Chondrocyte (in vitro differentiated cells): ENCODE measurements at regions not wholly inside any gene's neighbourhood (a gene's known extent, or its start where the extent isn't known, plus 50 kb on each side); places are given as distances from the start of the nearest gene placed in this dataset.

ENCODE experiments used
- DNase-seq: peaks from one replicate; pipeline ENCODE4 v3.0.0; 2021; ENCODE audit warnings: mixed read lengths, low spot score
- H3K27ac Mint-ChIP-seq: one replicate; pipeline ENCODE4 v1.8.0; 2021; ENCODE audit warnings: mild to moderate bottlenecking, moderate library complexity, mixed read lengths; ENCODE audit not compliant: unreplicated experiment
- H3K27me3 Mint-ChIP-seq: 2 replicates; pipeline ENCODE4 v1.8.0; 2021; ENCODE audit warnings: low read depth, mixed read lengths
- H3K36me3 Mint-ChIP-seq: 2 replicates; pipeline ENCODE4 v1.8.0; 2021; ENCODE audit warnings: low read depth, mixed read lengths
- H3K4me1 Mint-ChIP-seq: 2 replicates; pipeline ENCODE4 v1.8.0; 2021; ENCODE audit warnings: low read depth, mild to moderate bottlenecking, mixed read lengths
- H3K4me3 Mint-ChIP-seq: one replicate; pipeline ENCODE4 v1.8.0; 2021; ENCODE audit warnings: mild to moderate bottlenecking, moderate library complexity, mixed read lengths; ENCODE audit not compliant: unreplicated experiment
- H3K9me3 Mint-ChIP-seq: 2 replicates; pipeline ENCODE4 v1.8.0; 2021; ENCODE audit warnings: low read depth, mixed read lengths
- CTCF ChIP-seq: fragments of 200-600 bp; sonication (generic); IDR thresholded peaks from 2 replicates; pipeline ENCODE4 v1.5.0; 2021; ENCODE audit warnings: antibody characterized with exemption, mild to moderate bottlenecking, moderate library complexity

GRCh38 chr3:161644891-161645635 lies 148.5 kb downstream of the OTOL1 start:
- DNase-seq, result no peak
- Mint-ChIP-seq H3K27ac (no peak overlapping the region), H3K4me1 (no peaks in the 10 kb centered on the region), H3K36me3 (no peaks in the 10 kb centered on the region), H3K4me3 (no peak overlapping the region), H3K27me3 (peaks cover 18% of the 10 kb centered on the region), H3K9me3 (peaks cover 5% of the 10 kb centered on the region)
- no peak for TF ChIP-seq CTCF

GRCh38 chr3:161647936-161648470 lies 151.4 kb downstream of the OTOL1 start:
- Mint-ChIP-seq H3K9me3 (peaks cover 5% of the 10 kb centered on the region), H3K4me3 (no peak overlapping the region), H3K36me3 (no peaks in the 10 kb centered on the region), H3K27me3 (peaks cover 5% of the 10 kb centered on the region), H3K27ac (no peak overlapping the region), H3K4me1 (no peaks in the 10 kb centered on the region)
- DNase-seq, result no peak
- TF ChIP-seq CTCF, result no peak

GRCh38 chr3:161649900-161650484 lies 153.4 kb downstream of the OTOL1 start:
- Mint-ChIP-seq H3K9me3 (peaks cover 5% of the 10 kb centered on the region), H3K27me3 (peaks cover 12% of the 10 kb centered on the region), H3K4me1 (no peaks in the 10 kb centered on the region), H3K36me3 (no peaks in the 10 kb centered on the region), H3K4me3 (no peak overlapping the region), H3K27ac (no peak overlapping the region)
- DNase-seq, result no peak
- no peak for TF ChIP-seq CTCF

GRCh38 chr3:161657786-161658185 lies 161.2 kb downstream of the OTOL1 start:
- DNase-seq, result no peak
- TF ChIP-seq CTCF, result no peak
- no peak overlapping the region for H3K4me3 Mint-ChIP-seq
- H3K27me3 Mint-ChIP-seq, result peaks cover 16% of the 10 kb centered on the region
- H3K4me1 Mint-ChIP-seq, result no peaks in the 10 kb centered on the region
- no peaks in the 10 kb centered on the region for H3K36me3 Mint-ChIP-seq
- no peaks in the 10 kb centered on the region for H3K9me3 Mint-ChIP-seq
- no peak overlapping the region for H3K27ac Mint-ChIP-seq

GRCh38 chr3:161671141-161671540 lies 174.5 kb downstream of the OTOL1 start:
- no peak for DNase-seq
- H3K27ac Mint-ChIP-seq, result no peak overlapping the region
- peaks cover 2% of the 10 kb centered on the region for H3K27me3 Mint-ChIP-seq
- no peak for TF ChIP-seq CTCF
- no peaks in the 10 kb centered on the region for H3K4me1 Mint-ChIP-seq
- H3K4me3 Mint-ChIP-seq, result no peak overlapping the region
- H3K36me3 Mint-ChIP-seq, result no peaks in the 10 kb centered on the region
- peaks cover 17% of the 10 kb centered on the region for H3K9me3 Mint-ChIP-seq
